Trophoblast cell (in vitro differentiated cells and primary cell): ENCODE measurements at regions not wholly inside any gene's neighbourhood (a gene's known extent, or its start where the extent isn't known, plus 50 kb on each side); places are given as distances from the start of the nearest gene placed in this dataset.

ENCODE experiments used
- DNase-seq, 2 donors: peaks; one replicate each; pipeline ENCODE4 v3.0.0-alpha.2; 2016
- H2AFZ ChIP-seq: 2 replicates; pipeline ENCODE4 v1.6.1; 2013; ENCODE audit warnings: low read length, moderate library complexity, mild to moderate bottlenecking; ENCODE audit not compliant: insufficient read depth, poor library complexity
- H2AK5ac ChIP-seq: 2 replicates; pipeline ENCODE4 v1.6.1; 2013; ENCODE audit warnings: mild to moderate bottlenecking, low read length
- H2BK120ac ChIP-seq: 2 replicates; pipeline ENCODE4 v1.6.1; 2013; ENCODE audit warnings: low read length, mild to moderate bottlenecking, moderate library complexity; ENCODE audit not compliant: insufficient read depth, poor library complexity
- H2BK12ac ChIP-seq: 2 replicates; pipeline ENCODE4 v1.6.1; 2013; ENCODE audit warnings: mild to moderate bottlenecking, low read length, moderate library complexity
- H2BK5ac ChIP-seq: 2 replicates; pipeline ENCODE4 v1.6.1; 2013; ENCODE audit warnings: low read length, low read depth, moderate library complexity, mild to moderate bottlenecking; ENCODE audit not compliant: poor library complexity
- H3K14ac ChIP-seq: 2 replicates; pipeline ENCODE4 v1.6.1; 2013; ENCODE audit warnings: mild to moderate bottlenecking, low read length
- H3K18ac ChIP-seq: 2 replicates; pipeline ENCODE4 v1.6.1; 2013; ENCODE audit warnings: mild to moderate bottlenecking, low read length
- H3K23ac ChIP-seq: 2 replicates; pipeline ENCODE4 v1.6.1; 2013; ENCODE audit warnings: low read length
- H3K27ac ChIP-seq: 2 replicates; pipeline ENCODE4 v1.5.1; 2013; ENCODE audit warnings: low read depth, mild to moderate bottlenecking, inconsistent platforms, low read length, moderate library complexity
- H3K27me3 ChIP-seq: 2 replicates; pipeline ENCODE4 v1.6.1; 2013; ENCODE audit warnings: inconsistent platforms, mild to moderate bottlenecking, low read length, moderate library complexity; ENCODE audit not compliant: insufficient read depth
- H3K36me3 ChIP-seq, 2 experiments: 1 replicate in 1 of 2; 2 replicates in 1 of 2; pipeline ENCODE4 v1.6.1; 2013; ENCODE audit warnings: low read length in 2 of 2, mild to moderate bottlenecking in 2 of 2, moderate library complexity in 1 of 2; ENCODE audit not compliant: insufficient read depth in 2 of 2, control insufficient read depth in 1 of 2
- H3K4ac ChIP-seq: 2 replicates; pipeline ENCODE4 v1.6.1; 2013; ENCODE audit warnings: low read depth, mild to moderate bottlenecking, low read length, moderate library complexity
- H3K4me1 ChIP-seq, 2 experiments: 1 replicate in 1 of 2; 2 replicates in 1 of 2; pipeline ENCODE4 v1.6.1; 2013; ENCODE audit warnings: low read length in 2 of 2, mild to moderate bottlenecking in 2 of 2, moderate library complexity in 1 of 2; ENCODE audit not compliant: insufficient read depth in 2 of 2, control insufficient read depth in 1 of 2
- H3K4me2 ChIP-seq: 2 replicates; pipeline ENCODE4 v1.6.1; 2013; ENCODE audit warnings: inconsistent platforms, mild to moderate bottlenecking, low read length, moderate library complexity
- H3K4me3 ChIP-seq: 2 replicates; pipeline ENCODE4 v1.5.1; 2013; ENCODE audit warnings: mild to moderate bottlenecking, low read depth, low read length, inconsistent platforms
- H3K79me1 ChIP-seq: one replicate; pipeline ENCODE4 v1.6.1; 2013; ENCODE audit warnings: low read length
- H3K79me2 ChIP-seq: 2 replicates; pipeline ENCODE4 v1.6.1; 2013; ENCODE audit warnings: low read length, mild to moderate bottlenecking; ENCODE audit not compliant: control insufficient read depth, insufficient read depth, poor library complexity
- H3K9ac ChIP-seq: 2 replicates; pipeline ENCODE4 v1.6.1; 2013; ENCODE audit warnings: mild to moderate bottlenecking, low read length
- H3K9me3 ChIP-seq: 2 replicates; pipeline ENCODE4 v1.6.1; 2013; ENCODE audit warnings: low read depth, mild to moderate bottlenecking, control low read depth, inconsistent platforms, low read length; ENCODE audit not compliant: insufficient read depth
- H4K12ac ChIP-seq: 2 replicates; pipeline ENCODE4 v1.6.1; 2013; ENCODE audit warnings: low read depth, mild to moderate bottlenecking, low read length, moderate library complexity
- H4K8ac ChIP-seq: 2 replicates; pipeline ENCODE4 v1.6.1; 2013; ENCODE audit warnings: low read depth, mild to moderate bottlenecking, low read length, moderate library complexity
- H4K91ac ChIP-seq: one replicate; pipeline ENCODE4 v1.6.1; 2013; ENCODE audit warnings: low read depth, mild to moderate bottlenecking, low read length, moderate library complexity
- WGBS: extraction: QIAGEN DNeasy Blood & Tissue Kit; methylation state at CpG from one replicate; pipeline ENCODE4 v1.1.7; 2013; ENCODE audit warnings: missing lambda C conversion rate; ENCODE audit not compliant: insufficient read length, insufficient coverage; ENCODE audit errors: extremely low coverage; 5-methylcytosine and 5-hydroxymethylcytosine counted together

GRCh38 chr3:30354972-30355371 lies 251.4 kb upstream of the TGFBR2 start:
- Histone ChIP-seq H3K4me3 (no peak overlapping the region), H4K8ac (no peak overlapping the region), H3K4me1 (peaks cover 0 to under 1% of the 10 kb centered on the region in 2 experiments), H3K27me3 (no peaks in the 10 kb centered on the region), H3K23ac (no peak overlapping the region), H3K9ac (no peak overlapping the region), H2BK12ac (no peak overlapping the region), H3K79me2 (no peaks in the 10 kb centered on the region), H3K27ac (no peak overlapping the region), H3K36me3 (no peaks in the 10 kb centered on the region), H2BK5ac (no peak overlapping the region), H3K18ac (no peak overlapping the region), H2AK5ac (no peak overlapping the region), H3K4ac (no peak overlapping the region), H3K4me2 (no peak overlapping the region), H3K9me3 (no peaks in the 10 kb centered on the region), H4K91ac (no peak overlapping the region), H2AFZ (no peak overlapping the region), H4K12ac (no peak overlapping the region), H2BK120ac (no peak overlapping the region), H3K14ac (no peak overlapping the region), H3K79me1 (no peaks in the 10 kb centered on the region)
- no peak for DNase-seq
- no CpG with 5 or more reads among the region's 7 CpGs for WGBS

DNA sequence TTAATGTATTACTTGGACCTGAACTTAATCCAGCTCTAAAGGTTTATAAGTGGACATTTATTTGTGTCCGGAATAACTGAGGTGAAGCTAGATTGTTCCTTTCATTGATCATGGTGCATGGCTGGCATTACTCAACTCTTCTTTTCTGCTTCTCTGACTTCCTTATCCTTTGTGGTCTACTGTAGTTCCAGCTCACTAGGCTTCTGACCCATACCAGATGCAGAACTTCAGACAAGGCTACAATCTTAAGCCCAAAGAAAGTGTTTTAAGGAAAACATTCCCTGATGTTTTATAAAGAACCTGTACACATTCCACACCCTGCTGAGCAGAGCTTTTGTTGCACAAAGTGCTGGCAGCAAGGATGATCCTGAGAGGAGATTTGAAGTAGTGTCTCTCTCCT lies 250.8 kb upstream of the TGFBR2 start:
- Histone ChIP-seq H4K8ac (no peak overlapping the region), H2BK5ac (no peak overlapping the region), H3K4ac (no peak overlapping the region)

GRCh38 chr3:30356866-30357753 lies 249.3 kb upstream of the TGFBR2 start:
- WGBS, result no CpG with 5 or more reads among the region's 6 CpGs
- H3K9ac ChIP-seq, result no peak overlapping the region
- H3K4me3 ChIP-seq, result no peak overlapping the region
- H4K91ac ChIP-seq, result no peak overlapping the region
- H3K79me1 ChIP-seq, result no peaks in the 10 kb centered on the region
- H3K4me1 ChIP-seq, result no peaks in the 10 kb centered on the region
- H3K14ac ChIP-seq, result no peak overlapping the region
- H3K9me3 ChIP-seq, result no peaks in the 10 kb centered on the region
- peak in 1 of 2 donors; percentile 57 for DNase-seq
- H3K4me2 ChIP-seq, result no peak overlapping the region
- no peak overlapping the region for H3K18ac ChIP-seq
- H2BK120ac ChIP-seq, result no peak overlapping the region
- no peak overlapping the region for H3K23ac ChIP-seq
- no peak overlapping the region for H2AFZ ChIP-seq
- no peak overlapping the region for H4K12ac ChIP-seq
- no peak overlapping the region for H3K4ac ChIP-seq
- H3K27me3 ChIP-seq, result no peaks in the 10 kb centered on the region
- no peak overlapping the region for H4K8ac ChIP-seq
- H3K79me2 ChIP-seq, result no peaks in the 10 kb centered on the region
- H2AK5ac ChIP-seq, result no peak overlapping the region
- no peak overlapping the region for H2BK5ac ChIP-seq
- no peak overlapping the region for H2BK12ac ChIP-seq
- H3K27ac ChIP-seq, result no peak overlapping the region
- H3K36me3 ChIP-seq, result no peaks in the 10 kb centered on the region

More for the DNA sequence above, 250.8 kb upstream of the TGFBR2 start:
- no peak overlapping the region for H2BK12ac ChIP-seq
- H3K18ac ChIP-seq, result no peak overlapping the region
- no peak overlapping the region for H2AK5ac ChIP-seq
- no peaks in the 10 kb centered on the region for H3K27me3 ChIP-seq
- H3K79me1 ChIP-seq, result no peaks in the 10 kb centered on the region
- no peaks in the 10 kb centered on the region for H3K9me3 ChIP-seq
- no peak overlapping the region for H3K27ac ChIP-seq
- H3K4me1 ChIP-seq, result no peaks in the 10 kb centered on the region
- no peak overlapping the region for H4K12ac ChIP-seq
- H2AFZ ChIP-seq, result no peak overlapping the region
- H3K36me3 ChIP-seq, result no peaks in the 10 kb centered on the region
- H3K14ac ChIP-seq, result no peak overlapping the region
- DNase-seq, result no peak
- H3K4me3 ChIP-seq, result no peak overlapping the region
- H3K23ac ChIP-seq, result no peak overlapping the region
- no peak overlapping the region for H2BK120ac ChIP-seq
- WGBS, result no CpG with 5 or more reads among the region's 1 CpG
- no peaks in the 10 kb centered on the region for H3K79me2 ChIP-seq
- no peak overlapping the region for H3K9ac ChIP-seq
- no peak overlapping the region for H3K4me2 ChIP-seq
- H4K91ac ChIP-seq, result no peak overlapping the region

GRCh38 chr3:30357897-30358296 lies 248.5 kb upstream of the TGFBR2 start:
- Histone ChIP-seq H3K36me3 (no peaks in the 10 kb centered on the region), H3K79me2 (no peaks in the 10 kb centered on the region), H3K4ac (no peak overlapping the region), H3K9me3 (no peaks in the 10 kb centered on the region), H3K4me3 (no peak overlapping the region), H2BK120ac (no peak overlapping the region), H2BK5ac (no peak overlapping the region), H3K79me1 (no peaks in the 10 kb centered on the region), H2AFZ (no peak overlapping the region), H3K14ac (no peak overlapping the region), H3K4me2 (no peak overlapping the region), H4K91ac (no peak overlapping the region), H3K9ac (no peak overlapping the region), H3K27me3 (no peaks in the 10 kb centered on the region), H2BK12ac (no peak overlapping the region), H3K27ac (no peak overlapping the region), H4K12ac (no peak overlapping the region), H3K23ac (no peak overlapping the region), H2AK5ac (no peak overlapping the region), H3K18ac (no peak overlapping the region), H3K4me1 (no peaks in the 10 kb centered on the region), H4K8ac (no peak overlapping the region)
- WGBS, result no CpG with 5 or more reads among the region's 2 CpGs
- DNase-seq, result peak in 1 of 2 donors; percentile 4
